GM18951 (cell line): ENCODE measurements at regions not wholly inside any gene's neighbourhood (a gene's known extent, or its start where the extent isn't known, plus 50 kb on each side); places are given as distances from the start of the nearest gene placed in this dataset.
"Not testable (repeated sequence)": the region's sequence is repeated elsewhere in the genome, so short reads cannot be mapped to it uniquely, and the experiment has no call there.

Experiments used
- POLR2A ChIP-seq: IDR thresholded peaks from 4 replicates; pipeline ENCODE4 v1.6.1; 2011; ENCODE audit warnings: mild to moderate bottlenecking; ENCODE audit not compliant: insufficient read length, insufficient read depth; ENCODE audit errors: extremely low read depth
- in situ Hi-C: fragments of 300-500 bp; cut with MboI; formaldehyde crosslinking; loops from one replicate; pipeline ENCODE4 v1.12.0; 2022; ENCODE audit warnings: low sequenced_read_pairs, mixed read lengths, inconsistent platforms; ENCODE audit not compliant: unreplicated experiment

DNA sequence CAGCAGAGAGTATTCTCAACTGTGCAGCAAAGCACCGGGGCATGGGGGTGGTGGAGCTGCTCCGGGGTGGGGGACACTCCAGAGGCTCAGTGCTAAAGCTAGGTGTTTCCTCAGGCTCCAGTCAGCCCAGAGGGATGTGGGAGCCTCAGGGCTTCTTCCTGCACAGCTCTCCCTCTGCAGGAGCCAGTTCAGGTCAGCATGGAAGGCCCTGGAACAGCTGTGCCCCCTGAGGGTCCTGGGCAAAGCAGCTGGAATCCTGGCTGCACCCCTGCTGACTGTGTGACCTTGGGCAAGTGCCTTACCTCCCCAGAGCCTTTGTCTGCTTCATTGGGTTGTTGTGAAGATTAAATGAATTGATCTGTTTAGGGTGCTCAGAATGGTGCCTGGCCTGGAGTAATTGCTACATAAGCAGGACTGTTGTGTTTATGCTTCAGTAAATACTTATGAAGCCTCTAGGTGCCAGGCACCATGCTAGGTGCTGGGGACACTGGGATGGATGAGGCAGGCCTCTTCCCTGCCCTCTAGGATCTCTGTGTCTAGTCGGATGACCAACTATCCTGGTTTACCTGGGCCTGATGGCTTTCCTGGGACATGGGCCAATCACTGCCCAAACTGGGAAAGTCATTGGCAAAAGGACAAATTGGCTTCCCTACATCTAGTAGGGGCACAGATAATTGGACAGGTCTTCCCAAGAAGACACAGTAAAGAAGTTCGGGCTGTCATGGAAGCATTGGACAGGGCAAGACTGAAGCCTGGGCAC lies 64.2 kb upstream of the LCTL start:
- no peak for TF ChIP-seq POLR2A
- in situ Hi-C loops: no loop called here

DNA sequence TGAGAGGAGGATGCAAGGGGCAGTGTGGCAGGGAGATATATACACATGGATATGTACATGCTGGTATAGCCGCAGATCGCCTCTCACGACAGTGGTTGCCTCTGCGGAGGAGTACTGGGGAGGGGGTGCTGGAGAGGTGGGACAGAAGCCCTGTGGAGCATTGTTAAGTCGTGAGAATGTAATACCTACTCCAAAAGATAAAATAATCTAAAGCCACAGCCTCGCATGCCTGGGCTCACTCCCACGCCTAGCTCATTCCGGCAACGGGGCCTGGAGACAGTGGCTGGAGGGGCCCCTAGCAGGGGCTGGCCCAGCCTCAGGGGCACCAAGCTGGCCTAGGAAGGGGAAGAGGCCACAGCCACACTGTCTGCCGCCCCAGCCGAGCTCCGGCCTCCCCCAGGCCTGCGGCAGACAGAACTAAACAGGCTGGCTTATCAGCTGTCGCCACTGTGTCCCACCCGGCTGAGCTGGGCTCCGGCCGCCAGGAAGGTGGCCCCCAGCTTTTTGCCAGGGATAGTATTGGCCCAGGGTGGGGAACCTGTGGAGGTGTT lies 65.1 kb upstream of the LCTL start:
- no peak for TF ChIP-seq POLR2A
- in situ Hi-C loops: no loop called here

DNA sequence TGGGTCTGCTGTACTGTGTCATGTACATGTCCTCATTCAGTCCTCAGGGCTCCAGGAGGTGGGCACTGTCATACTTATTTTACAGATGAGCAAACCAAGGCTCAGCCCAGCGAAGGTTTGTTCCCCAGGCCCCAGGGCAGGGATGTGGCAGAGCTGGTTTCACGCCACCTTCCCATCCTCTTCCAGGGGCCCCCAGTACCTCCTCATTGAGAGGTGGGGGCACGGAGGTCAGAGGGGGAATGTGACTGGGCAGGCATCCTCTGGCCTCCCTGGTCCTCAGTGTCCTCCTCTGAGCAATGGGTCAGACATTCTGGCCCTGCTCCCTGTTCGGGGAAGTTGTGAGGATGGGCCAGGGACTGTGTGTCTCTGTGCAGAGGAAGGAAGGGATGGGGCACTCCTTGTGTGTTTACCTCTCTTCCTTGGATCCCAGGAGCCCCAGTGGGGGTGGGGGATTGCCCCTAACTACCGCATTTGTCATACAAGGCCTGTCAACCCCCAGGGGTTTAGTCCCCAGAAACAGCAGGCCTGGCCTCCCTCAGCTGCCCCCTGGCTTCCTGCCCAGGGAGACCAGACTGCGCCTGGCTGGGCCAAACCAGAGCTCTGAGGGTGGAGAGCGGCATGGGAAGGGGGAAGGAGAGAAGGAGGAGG lies 65.9 kb upstream of the LCTL start:
- TF ChIP-seq POLR2A: no peak
- in situ Hi-C loops: no loop called here

DNA sequence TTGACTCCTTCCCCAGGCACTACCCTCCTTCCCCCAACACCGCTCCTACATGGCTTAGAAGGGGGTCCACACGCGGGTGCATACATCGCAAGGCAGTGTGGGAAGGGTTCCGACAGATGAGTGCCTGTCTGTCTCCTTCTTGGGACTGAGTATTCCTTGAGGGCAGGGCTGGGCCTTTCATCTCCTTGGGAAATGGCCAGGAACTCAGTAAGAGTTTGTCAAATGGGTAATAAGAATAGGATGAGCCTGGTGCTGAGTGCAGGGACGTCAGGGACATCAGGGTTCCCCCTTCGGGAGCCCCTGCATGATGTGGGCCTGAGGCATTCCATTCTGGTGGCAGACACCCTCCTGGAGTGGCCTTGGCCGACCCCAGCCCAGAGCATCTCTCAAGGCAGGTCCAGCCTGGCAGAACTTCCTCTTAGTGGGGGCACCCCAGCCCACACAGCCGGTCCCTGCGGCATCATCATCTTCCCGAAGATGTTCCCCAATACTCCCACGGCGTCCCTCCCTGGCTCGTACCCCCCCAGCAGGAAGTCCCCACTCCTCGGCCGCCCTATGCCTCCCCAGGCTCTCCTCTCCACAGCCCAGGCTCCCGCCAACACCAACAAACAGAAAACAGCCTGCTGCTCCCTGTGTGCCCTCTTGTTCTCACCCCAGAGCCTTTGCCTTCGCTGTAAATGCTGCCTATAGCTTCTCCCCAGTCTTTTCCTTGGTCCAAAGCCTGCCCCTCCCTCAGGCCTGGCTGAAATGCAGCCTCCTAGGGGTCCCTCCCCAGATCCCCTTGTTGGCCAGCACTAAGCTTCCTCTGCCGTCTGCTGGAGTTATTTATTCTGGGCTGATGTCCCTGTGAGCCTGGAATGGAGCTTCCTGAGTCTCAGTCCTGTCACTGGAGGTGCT lies 67.5 kb upstream of the LCTL start:
- no peak for TF ChIP-seq POLR2A
- in situ Hi-C loops: no loop called here

DNA sequence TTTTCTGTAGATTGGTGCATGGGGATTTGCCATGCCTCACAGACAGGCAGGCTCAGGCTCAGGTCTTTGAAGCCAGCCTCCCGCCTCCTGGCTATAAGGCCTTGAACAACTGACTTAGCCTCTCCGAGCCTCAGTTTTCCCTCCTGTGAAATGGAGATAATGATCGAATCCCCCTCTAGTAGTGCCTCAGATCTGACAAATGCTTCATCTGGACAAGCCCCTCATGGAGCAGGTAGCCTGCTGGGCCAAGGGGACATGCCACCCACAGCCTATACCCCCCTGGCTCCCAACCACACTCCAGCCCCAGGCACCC lies 68.1 kb upstream of the LCTL start:
- in situ Hi-C loops: no loop called here
- no peak for TF ChIP-seq POLR2A

DNA sequence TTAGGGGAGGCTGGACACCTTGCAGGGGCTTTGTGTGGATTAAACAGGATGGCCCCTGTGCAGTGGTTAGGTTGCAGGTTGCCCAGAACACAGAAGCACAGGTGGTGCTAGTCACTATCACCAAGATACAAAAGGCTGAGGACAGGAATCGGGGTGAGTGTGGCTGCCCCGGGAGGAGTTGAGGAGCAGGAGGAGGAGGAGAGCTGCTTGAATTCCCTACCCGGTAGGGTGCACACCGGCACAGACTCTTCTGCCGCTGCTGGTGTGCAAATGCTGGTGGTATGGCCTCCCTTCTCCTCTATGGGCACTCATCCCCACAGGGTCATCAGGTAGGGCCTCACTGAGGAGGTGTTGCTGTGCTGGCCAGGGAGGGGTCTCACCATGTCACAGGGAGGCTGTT lies 67.5 kb upstream of the SMAD6 start:
- in situ Hi-C loops: no loop called here
- no peak for TF ChIP-seq POLR2A

DNA sequence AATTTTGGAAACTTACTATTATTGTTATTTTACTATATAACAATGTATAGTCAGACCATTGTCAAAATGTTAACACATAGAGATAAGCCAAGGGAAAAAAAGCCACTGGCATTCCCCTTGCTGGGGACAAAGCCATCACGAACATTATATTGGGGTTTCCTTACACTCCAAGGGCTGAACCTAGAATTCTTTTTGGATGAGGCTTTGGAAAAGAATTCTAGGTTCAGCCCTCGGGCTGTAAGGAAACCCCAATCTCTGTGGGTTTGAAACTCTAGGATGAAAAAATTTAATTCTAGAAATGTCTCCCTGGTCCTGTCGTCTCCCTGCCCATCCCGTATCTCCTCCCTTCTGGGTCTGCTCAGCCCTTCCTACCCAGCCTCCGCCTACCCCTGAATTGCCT lies 67.0 kb upstream of the SMAD6 start:
- in situ Hi-C loops: no loop called here
- TF ChIP-seq POLR2A: no peak

DNA sequence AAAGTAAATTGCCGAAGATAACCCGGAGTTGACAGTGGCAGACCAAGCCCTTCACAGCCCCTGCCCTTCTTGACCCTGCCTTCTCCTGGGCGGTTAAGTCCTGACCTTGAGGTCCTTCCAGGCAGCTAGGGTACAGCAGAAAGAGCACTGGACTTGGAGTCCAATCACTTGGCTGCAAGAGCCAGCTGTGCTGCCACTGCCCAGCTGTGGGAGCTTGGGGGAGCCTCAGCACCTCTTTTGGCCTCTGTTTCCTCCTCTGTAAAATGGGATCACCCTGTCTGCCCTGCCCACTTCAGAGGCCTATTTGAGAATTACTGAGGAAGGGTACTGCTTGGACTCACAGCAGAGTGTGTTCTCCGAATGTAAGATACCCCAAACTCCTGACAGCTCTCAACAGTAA lies 66.2 kb upstream of the SMAD6 start:
- no peak for TF ChIP-seq POLR2A
- in situ Hi-C loops: no loop called here

DNA sequence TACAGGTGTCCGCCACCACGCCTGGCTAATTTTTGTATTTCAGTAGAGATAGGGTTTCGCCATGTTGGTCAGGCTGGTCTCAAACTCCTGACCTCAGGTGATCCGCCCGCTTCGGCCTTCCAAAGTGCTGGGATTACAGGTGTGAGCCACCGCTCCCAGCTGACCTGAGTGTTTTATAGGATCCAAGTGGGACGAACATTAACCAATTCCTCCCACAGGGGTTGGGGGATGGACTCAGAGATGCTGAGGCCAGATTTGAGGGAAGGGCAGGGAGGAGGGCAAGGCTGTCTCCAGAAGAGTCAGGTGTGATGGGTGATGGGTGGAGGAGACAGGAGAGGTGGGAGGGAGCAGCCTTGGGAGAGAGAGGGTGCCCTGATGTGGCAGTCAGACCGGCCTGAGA lies 65.0 kb upstream of the SMAD6 start:
- in situ Hi-C loops: not testable (repeated sequence)

DNA sequence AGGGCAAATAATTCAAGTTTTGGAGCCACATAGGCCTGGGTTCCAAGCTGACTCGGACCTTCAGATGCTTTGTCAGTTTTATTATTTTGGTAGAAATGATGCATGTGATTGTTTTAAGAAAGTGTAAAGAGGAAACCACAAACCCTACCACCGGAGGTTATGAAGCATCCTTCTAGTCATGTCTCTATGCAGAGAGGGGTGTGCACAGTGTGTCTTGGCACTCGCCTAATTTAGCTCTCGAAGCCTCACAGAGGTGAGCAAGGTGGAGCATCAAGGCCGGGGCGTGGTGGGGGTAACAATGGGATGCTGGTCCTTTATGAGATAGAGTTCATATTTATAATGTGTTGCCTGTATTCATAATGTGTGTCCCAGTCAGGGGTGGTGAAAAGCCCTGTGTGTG lies 63.7 kb upstream of the SMAD6 start:
- in situ Hi-C loops: no loop called here
- no peak for TF ChIP-seq POLR2A

DNA sequence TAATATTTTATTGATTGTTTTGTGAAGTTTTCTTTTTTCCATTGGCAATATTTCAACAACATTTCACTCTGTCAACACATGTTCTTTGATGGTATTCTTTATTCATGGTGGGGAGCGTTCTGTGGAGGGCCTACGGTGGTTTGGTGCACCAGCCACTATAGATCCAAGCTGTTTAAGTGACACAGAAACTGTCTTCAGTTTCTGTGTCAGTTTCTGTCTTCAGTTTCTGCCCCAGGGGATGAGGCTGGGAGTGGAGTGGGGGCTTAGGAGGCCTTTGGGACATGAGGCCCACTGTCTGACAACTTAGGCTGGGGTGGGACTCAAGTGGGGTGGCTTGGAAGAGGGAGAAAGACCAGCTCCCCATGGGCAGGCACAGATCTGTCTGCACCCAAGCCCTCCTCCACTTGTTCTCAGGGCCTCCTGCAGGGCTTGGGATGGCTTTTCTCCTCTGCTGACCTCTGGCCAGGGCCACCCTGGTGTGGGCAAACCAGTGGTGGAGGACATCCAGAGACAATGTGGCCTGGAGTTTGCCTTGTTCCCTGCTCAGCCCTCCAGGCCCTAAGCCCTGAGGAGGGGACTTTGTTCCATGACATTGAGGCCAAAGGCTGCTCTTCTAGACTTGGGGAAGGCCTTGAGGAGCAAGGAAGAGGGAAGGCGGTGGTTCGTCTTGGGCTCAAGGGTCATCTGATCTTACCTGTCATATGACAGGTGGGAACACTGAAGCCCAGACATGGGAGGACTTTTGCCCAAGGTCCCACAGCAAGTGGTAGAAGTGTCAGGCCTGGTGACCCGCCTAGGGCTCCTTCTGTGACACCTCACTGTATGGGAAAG lies 60.3 kb upstream of the SMAD6 start:
- in situ Hi-C loops: no loop called here
- TF ChIP-seq POLR2A: no peak

DNA sequence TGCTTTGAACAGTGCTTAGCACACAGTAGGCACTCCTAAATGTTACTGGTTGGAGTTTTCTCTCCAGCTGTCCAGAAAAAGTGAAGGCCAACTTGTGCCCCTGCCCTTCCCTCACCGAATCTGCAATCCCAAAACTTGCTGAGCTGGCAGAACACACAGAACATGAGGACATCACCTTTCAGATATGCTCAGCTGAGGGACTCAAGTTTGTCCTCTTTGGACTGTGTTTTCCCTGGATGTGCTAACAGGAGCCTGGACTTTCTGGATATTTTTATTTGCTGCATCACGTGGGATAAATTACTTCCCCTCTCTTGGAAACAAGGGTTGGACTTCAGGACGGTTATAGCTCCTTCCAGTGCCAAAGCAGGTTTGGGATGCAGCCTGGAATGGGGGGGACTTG lies 59.5 kb upstream of the SMAD6 start:
- TF ChIP-seq POLR2A: no peak
- in situ Hi-C loops: no loop called here

DNA sequence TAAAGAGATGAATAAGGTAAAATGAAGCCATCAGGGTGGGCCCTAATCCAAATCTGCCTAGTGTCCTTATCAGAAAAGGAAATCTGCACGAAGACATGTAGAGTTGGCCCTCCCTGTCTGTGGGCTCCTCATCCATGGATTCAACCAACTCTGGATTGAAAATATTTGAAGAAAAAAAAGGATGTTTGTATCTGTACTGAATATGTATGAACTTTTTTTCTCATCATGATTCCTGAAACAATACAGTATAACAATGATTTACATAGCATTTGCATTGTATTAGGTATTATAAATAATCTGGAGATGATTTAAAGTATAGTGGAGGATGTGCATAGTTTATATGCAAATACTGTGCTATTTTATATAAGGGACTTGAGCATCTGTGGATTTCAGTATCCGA lies 59.0 kb upstream of the SMAD6 start:
- in situ Hi-C loops: no loop called here
- no peak for TF ChIP-seq POLR2A
